Prostate gland (tissue), 2 donors: ENCODE measurements at regions not wholly inside any gene's neighbourhood (a gene's known extent, or its start where the extent isn't known, plus 50 kb on each side); places are given as distances from the start of the nearest gene placed in this dataset.

Experiments used
- DNase-seq: peaks from one replicate; pipeline ENCODE4 v3.0.0-alpha.2; 2019; ENCODE audit warnings: low spot score
- H3K27ac ChIP-seq, 2 donors: fragments of 200-600 bp; sonication (generic); 2 replicates each; pipeline ENCODE4 v1.5.1; 2017 to 2019
- H3K27me3 ChIP-seq: fragments of 200-600 bp; sonication (generic); replicated peaks from 2 replicates; pipeline ENCODE4 v1.5.1; 2019; ENCODE audit not compliant: insufficient read depth
- H3K36me3 ChIP-seq, 2 donors: fragments of 200-600 bp; sonication (generic); 1 replicate in 1 of 2; 2 replicates in 1 of 2; pipeline versions ENCODE4 v1.5.1 to v1.8.1; 2017 to 2019
- H3K4me1 ChIP-seq: fragments of 200-600 bp; sonication (generic); replicated peaks from 2 replicates; pipeline ENCODE4 v1.5.1; 2019
- H3K4me3 ChIP-seq, 2 donors: fragments of 200-600 bp; sonication (generic); 2 replicates each; pipeline ENCODE4 v1.5.1; 2017 to 2019
- H3K9me3 ChIP-seq: fragments of 200-600 bp; sonication (generic); 2 replicates; pipeline ENCODE4 v1.5.1; 2017
- POLR2A ChIP-seq: fragments of 450-650 bp; IDR thresholded peaks from one replicate; pipeline ENCODE4 v1.6.1; 2016; ENCODE audit warnings: antibody characterized with exemption, mild to moderate bottlenecking
- POLR2AphosphoS5 ChIP-seq: sonication (generic); formaldehyde crosslinking; IDR thresholded peaks from one replicate; pipeline ENCODE4 v1.6.1; 2017; ENCODE audit warnings: antibody characterized with exemption
- WGBS: methylation state at CpG from one replicate; pipeline ENCODE4 v1.1.5; 2018; 5-methylcytosine and 5-hydroxymethylcytosine counted together
- intact Hi-C: fragments of 100-400 bp; cut with DNase I; formaldehyde crosslinking; loops from one replicate; pipeline ENCODE4 v1.14.2; 2022
- TF ChIP-seq, protein P1 (sequence below), 4 experiments: fragments of 200-600 bp in 2 of 4; fragments of 450-650 bp in 2 of 4; sonication (generic) in 2 of 4; IDR thresholded peaks; 1 replicate in 3 of 4; 2 replicates in 1 of 4; pipeline ENCODE4 v1.5.1; 2016 to 2019; ENCODE audit warnings: antibody characterized with exemption in 4 of 4, mild to moderate bottlenecking in 2 of 4, moderate library complexity in 2 of 4

DNA sequence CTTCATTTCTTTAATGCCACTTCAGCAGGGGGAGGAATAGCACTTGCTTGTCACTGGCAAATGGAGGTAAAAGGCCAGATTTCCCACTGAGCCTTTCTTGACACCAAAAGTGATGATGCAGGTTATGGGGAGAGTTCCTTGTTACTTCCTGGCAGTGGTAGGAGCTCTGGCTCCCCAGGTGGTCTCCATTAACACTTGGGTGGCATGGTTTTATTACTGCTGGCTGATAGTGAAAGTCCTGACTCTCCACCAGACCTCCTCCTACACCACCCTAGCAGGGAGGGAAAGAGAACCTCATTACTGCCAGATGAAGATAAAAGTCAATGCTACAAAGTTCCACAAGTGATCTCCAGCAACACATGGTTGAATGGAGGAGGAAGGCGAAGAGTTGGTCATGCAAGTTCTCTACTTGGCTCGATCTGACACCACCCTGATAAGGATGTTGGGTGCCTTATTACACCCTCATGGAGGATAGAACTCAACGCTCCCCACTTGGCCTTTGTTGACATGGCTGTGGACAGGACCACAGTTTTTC, 152.7 kb upstream of the GNAO1 start:
- H3K27ac ChIP-seq, result no peak overlapping the region
- intact Hi-C loops, result no loop called here
- H3K9me3 ChIP-seq, result no peaks in the 10 kb centered on the region
- H3K4me1 ChIP-seq, result no peaks in the 10 kb centered on the region
- H3K27me3 ChIP-seq, result no peaks in the 10 kb centered on the region
- DNase-seq, result no peak
- WGBS, result 82% methylated on average over 3 of the region's 3 CpGs
- no peak for TF ChIP-seq POLR2AphosphoS5
- no peak for TF ChIP-seq POLR2A
- no peaks in the 10 kb centered on the region for H3K36me3 ChIP-seq
- no peak overlapping the region for H3K4me3 ChIP-seq

DNA sequence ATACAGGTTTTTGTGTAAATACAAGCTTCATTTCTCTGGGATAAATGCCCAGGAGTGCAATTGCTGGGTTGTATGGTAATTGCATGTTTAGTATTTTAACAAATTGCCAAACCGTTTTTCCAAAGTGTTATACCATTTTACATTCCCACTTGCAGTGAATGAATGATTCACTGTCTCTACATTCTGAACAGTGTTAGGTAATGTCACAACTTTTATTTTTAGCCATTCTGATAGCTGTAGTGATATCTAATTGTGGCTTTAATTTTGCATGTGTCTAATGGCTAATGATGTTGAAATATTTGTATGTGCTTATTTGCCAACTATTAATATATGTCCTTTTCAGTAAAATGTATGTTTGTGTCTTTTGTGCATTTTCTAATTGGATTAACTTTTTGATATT, 156.9 kb upstream of the CES5A start:
- Histone ChIP-seq H3K4me3 (no peak overlapping the region), H3K9me3 (no peaks in the 10 kb centered on the region), H3K27me3 (no peaks in the 10 kb centered on the region), H3K27ac (no peak overlapping the region), H3K36me3 (no peaks in the 10 kb centered on the region), H3K4me1 (no peaks in the 10 kb centered on the region)
- TF ChIP-seq POLR2A (no peak), POLR2AphosphoS5 (no peak)
- TF ChIP-seq, protein P1, sequence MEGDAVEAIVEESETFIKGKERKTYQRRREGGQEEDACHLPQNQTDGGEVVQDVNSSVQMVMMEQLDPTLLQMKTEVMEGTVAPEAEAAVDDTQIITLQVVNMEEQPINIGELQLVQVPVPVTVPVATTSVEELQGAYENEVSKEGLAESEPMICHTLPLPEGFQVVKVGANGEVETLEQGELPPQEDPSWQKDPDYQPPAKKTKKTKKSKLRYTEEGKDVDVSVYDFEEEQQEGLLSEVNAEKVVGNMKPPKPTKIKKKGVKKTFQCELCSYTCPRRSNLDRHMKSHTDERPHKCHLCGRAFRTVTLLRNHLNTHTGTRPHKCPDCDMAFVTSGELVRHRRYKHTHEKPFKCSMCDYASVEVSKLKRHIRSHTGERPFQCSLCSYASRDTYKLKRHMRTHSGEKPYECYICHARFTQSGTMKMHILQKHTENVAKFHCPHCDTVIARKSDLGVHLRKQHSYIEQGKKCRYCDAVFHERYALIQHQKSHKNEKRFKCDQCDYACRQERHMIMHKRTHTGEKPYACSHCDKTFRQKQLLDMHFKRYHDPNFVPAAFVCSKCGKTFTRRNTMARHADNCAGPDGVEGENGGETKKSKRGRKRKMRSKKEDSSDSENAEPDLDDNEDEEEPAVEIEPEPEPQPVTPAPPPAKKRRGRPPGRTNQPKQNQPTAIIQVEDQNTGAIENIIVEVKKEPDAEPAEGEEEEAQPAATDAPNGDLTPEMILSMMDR (IDR thresholded peaks at IDR 0.05), result no peak
- DNase-seq, result no peak
- WGBS, result 30% methylated on average over 1 of the region's 1 CpG
- intact Hi-C loops, result no loop called here

DNA sequence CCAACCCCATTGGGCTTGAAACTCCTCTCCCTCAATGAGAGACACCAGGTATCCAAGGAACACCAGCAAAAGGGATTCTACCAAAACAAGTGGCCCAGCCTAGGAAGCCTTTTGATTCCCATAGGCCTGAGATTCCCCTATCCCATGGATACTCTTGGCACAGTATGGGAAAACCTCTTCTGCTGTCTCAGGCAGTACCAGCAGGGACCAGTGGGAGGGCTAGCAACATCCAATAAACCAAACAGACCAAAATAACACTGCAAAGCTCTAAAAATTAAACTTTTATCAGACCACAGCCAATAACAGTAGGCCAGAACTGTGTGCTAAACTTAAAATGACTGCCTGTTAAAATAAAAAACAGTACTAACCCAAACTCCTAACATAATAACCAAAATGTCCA, 153.9 kb upstream of the CES5A start:
- Histone ChIP-seq H3K27me3 (no peaks in the 10 kb centered on the region), H3K4me1 (no peaks in the 10 kb centered on the region), H3K9me3 (no peaks in the 10 kb centered on the region), H3K36me3 (no peaks in the 10 kb centered on the region), H3K27ac (no peak overlapping the region), H3K4me3 (no peak overlapping the region)
- no peak for DNase-seq
- intact Hi-C loops, result no loop called here
- TF ChIP-seq POLR2A, result no peak
- TF ChIP-seq, protein P1 (IDR thresholded peaks at IDR 0.05), result no peak
- no peak for TF ChIP-seq POLR2AphosphoS5

DNA sequence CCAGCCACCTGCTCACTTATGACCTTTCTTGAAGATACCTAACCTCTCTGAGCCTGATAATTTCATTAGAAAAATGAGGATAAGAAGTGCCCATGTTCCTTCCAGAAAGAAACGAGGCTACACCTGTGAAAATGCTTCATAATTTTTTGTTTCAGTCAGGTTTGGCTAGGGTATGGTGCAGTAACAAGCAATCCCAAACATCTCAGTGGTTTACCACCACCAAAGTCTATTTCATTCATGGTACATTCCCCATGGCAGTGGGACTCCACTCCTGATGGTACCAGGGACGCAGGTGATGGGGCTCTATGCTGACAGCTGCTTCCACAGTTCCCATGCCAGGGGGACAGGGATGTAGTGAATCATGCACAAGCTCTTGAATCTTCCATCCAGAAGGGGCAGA, 147.6 kb upstream of the CES5A start:
- 50% methylated on average over 2 of the region's 2 CpGs for WGBS
- Histone ChIP-seq H3K4me3 (no peak overlapping the region), H3K27ac (no peak overlapping the region), H3K27me3 (no peaks in the 10 kb centered on the region), H3K4me1 (no peaks in the 10 kb centered on the region), H3K36me3 (no peaks in the 10 kb centered on the region), H3K9me3 (no peaks in the 10 kb centered on the region)
- TF ChIP-seq, protein P1 (IDR thresholded peaks at IDR 0.05), result no peak
- no peak for TF ChIP-seq POLR2AphosphoS5
- no peak for TF ChIP-seq POLR2A
- DNase-seq, result no peak
- intact Hi-C loops, result no loop called here

DNA sequence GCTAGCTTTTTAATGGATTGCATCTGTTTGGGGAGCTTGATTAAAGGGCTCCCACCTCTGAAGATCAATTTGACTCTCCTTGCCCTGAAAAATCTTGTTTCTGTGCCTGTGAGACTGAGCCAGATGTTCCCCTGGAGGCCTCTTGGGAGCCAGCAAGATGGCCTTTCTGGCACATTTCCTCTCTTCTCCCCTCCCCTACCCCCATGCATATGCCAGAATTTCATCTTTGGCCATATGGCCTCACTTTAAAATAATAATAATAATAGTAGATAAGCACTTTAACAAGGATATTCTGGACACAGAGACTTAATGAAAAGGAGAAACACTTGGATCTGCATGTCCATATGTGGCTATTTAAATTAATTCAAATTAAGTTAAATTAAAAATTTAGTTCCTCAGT, 144.1 kb upstream of the CES5A start:
- no peak for DNase-seq
- Histone ChIP-seq H3K4me3 (no peak overlapping the region), H3K27ac (no peak overlapping the region), H3K36me3 (no peaks in the 10 kb centered on the region), H3K27me3 (no peaks in the 10 kb centered on the region), H3K4me1 (no peaks in the 10 kb centered on the region), H3K9me3 (no peaks in the 10 kb centered on the region)
- TF ChIP-seq POLR2A, result no peak
- no peak for TF ChIP-seq POLR2AphosphoS5
- TF ChIP-seq, protein P1 (IDR thresholded peaks at IDR 0.05), result no peak
- intact Hi-C loops, result no loop called here
